Breast epithelium (tissue), 3 donors: ENCODE measurements at regions not wholly inside any gene's neighbourhood (a gene's known extent, or its start where the extent isn't known, plus 50 kb on each side); places are given as distances from the start of the nearest gene placed in this dataset.

Experiments used
- CTCF ChIP-seq, 3 donors: fragments of 450-650 bp; IDR thresholded peaks; one replicate each; pipeline ENCODE4 v1.5.1; 2016 to 2017; ENCODE audit warnings: antibody characterized with exemption in 3 of 3, mild to moderate bottlenecking in 3 of 3, moderate library complexity in 3 of 3
- POLR2AphosphoS5 ChIP-seq, 3 donors: sonication (generic); formaldehyde crosslinking; IDR thresholded peaks; one replicate each; pipeline ENCODE4 v1.6.1; 2017; ENCODE audit warnings: antibody characterized with exemption in 3 of 3

- no peak for TF ChIP-seq POLR2AphosphoS5 (IDR thresholded peaks at IDR 0.05)
- TF ChIP-seq CTCF (IDR thresholded peaks at IDR 0.05), result no peak
Observed at GRCh38 chr10:129047600-129047999, 419.4 kb upstream of the MGMT start.
